Smooth muscle cell (in vitro differentiated cells): ENCODE measurements at regions not wholly inside any gene's neighbourhood (a gene's known extent, or its start where the extent isn't known, plus 50 kb on each side); places are given as distances from the start of the nearest gene placed in this dataset.

Experiments used
- DNase-seq: peaks from one replicate; lab custom pipeline; 2025; ENCODE audit not compliant: unreplicated experiment; lab: John Stamatoyannopoulos, UW
- H2AFZ ChIP-seq: fragments of 200-600 bp; sonication (generic); 2 replicates; pipeline ENCODE4 v1.6.0; 2016; ENCODE audit warnings: antibody characterized with exemption, low read depth, mild to moderate bottlenecking
- H3F3A ChIP-seq: fragments of 200-600 bp; sonication (generic); 2 replicates; pipeline ENCODE4 v1.6.0; 2017; ENCODE audit warnings: antibody characterized with exemption, low read depth
- H3K27ac ChIP-seq: fragments of 200-600 bp; sonication (generic); 2 replicates; pipeline ENCODE4 v1.5.1; 2016; ENCODE audit warnings: low read depth, mild to moderate bottlenecking
- H3K27me3 ChIP-seq: fragments of 200-600 bp; sonication (generic); 2 replicates; pipeline ENCODE4 v1.6.1; 2016; ENCODE audit warnings: low read depth, mild to moderate bottlenecking
- H3K36me3 ChIP-seq: fragments of 200-600 bp; sonication (generic); 2 replicates; pipeline ENCODE4 v1.5.1; 2016; ENCODE audit warnings: low read depth
- H3K4me1 ChIP-seq: fragments of 200-600 bp; sonication (generic); 2 replicates; pipeline ENCODE4 v1.5.1; 2016; ENCODE audit warnings: low read depth
- H3K4me2 ChIP-seq: fragments of 200-600 bp; sonication (generic); 2 replicates; pipeline ENCODE4 v1.6.0; 2016; ENCODE audit warnings: mild to moderate bottlenecking
- H3K4me3 ChIP-seq: fragments of 200-600 bp; sonication (generic); 2 replicates; pipeline ENCODE4 v1.5.1; 2016; ENCODE audit warnings: mild to moderate bottlenecking
- H3K79me2 ChIP-seq: fragments of 200-600 bp; sonication (generic); 2 replicates; pipeline ENCODE4 v1.6.0; 2016; ENCODE audit warnings: low read depth, mild to moderate bottlenecking
- H3K9ac ChIP-seq: fragments of 200-600 bp; sonication (generic); 2 replicates; pipeline ENCODE4 v1.6.0; 2016; ENCODE audit warnings: low read depth
- H3K9me3 ChIP-seq: fragments of 200-600 bp; sonication (generic); replicated peaks from 2 replicates; pipeline ENCODE4 v1.5.1; 2016; ENCODE audit warnings: low read depth
- H4K20me1 ChIP-seq: fragments of 200-600 bp; sonication (generic); 2 replicates; pipeline ENCODE4 v1.6.0; 2016; ENCODE audit warnings: low read depth
- WGBS: methylation state at CpG from one replicate; pipeline ENCODE4 v1.1.7; 2016; ENCODE audit warnings: low lambda C conversion rate; 5-methylcytosine and 5-hydroxymethylcytosine counted together
- TF ChIP-seq, protein P1 (sequence below): fragments of 200-600 bp; sonication (generic); IDR thresholded peaks from 2 replicates; pipeline ENCODE4 v1.5.1; 2017; ENCODE audit warnings: borderline replicate concordance, mild to moderate bottlenecking, antibody characterized with exemption; ENCODE audit not compliant: insufficient read depth, poor library complexity, severe bottlenecking

DNA sequence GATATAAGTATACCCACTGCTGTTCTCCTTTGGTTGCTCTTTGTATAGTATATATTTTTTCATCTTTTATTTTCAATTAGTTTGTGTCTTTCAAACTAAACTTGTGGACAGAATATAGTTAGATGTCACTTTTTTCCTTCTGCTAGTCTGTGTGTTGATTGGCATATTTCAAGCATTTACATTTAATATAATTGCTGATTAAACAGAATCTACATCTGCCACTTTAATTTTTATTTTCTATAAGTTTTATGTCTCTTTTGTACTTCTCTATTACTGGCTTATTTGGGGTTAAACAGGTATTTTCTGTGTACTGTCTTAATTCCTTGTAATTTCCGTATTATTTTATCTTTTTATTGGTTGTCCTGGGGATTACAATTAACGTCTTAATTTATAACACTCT lies 74.4 kb upstream of the CHODL start:
- whole genome bisulfite sequencing = 94% methylated on average over 2 of the region's 2 CpGs

DNA sequence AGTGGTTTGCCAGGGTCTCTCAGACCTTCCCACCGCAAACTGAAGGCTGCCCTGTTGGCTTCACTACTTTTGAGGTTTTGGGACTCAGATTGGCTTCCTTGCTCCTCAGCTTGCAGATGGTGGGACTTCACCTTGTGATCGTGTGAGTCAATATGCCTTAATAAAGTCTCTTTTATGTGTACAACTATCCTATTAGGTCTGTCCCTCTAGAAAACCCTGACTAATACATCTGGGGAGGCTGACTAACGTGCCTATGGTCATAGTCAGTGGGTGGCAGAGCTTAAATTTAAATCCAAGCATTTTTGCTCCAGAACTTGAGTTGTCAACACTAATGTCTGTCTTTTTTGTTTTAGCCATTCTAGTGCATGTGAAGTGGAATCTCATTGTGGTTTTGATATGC lies 76.5 kb upstream of the CHODL start:
- no peaks in the 10 kb centered on the region for H3K79me2 ChIP-seq
- H3K4me2 ChIP-seq = no peak overlapping the region
- 66% methylated on average over 3 of the region's 3 CpGs for WGBS
- no peaks in the 10 kb centered on the region for H3K9me3 ChIP-seq
- no peak overlapping the region for H3K4me3 ChIP-seq
- H3K27me3 ChIP-seq = no peaks in the 10 kb centered on the region
- H3F3A ChIP-seq = no peaks in the 10 kb centered on the region
- TF ChIP-seq, protein P1, sequence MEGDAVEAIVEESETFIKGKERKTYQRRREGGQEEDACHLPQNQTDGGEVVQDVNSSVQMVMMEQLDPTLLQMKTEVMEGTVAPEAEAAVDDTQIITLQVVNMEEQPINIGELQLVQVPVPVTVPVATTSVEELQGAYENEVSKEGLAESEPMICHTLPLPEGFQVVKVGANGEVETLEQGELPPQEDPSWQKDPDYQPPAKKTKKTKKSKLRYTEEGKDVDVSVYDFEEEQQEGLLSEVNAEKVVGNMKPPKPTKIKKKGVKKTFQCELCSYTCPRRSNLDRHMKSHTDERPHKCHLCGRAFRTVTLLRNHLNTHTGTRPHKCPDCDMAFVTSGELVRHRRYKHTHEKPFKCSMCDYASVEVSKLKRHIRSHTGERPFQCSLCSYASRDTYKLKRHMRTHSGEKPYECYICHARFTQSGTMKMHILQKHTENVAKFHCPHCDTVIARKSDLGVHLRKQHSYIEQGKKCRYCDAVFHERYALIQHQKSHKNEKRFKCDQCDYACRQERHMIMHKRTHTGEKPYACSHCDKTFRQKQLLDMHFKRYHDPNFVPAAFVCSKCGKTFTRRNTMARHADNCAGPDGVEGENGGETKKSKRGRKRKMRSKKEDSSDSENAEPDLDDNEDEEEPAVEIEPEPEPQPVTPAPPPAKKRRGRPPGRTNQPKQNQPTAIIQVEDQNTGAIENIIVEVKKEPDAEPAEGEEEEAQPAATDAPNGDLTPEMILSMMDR = no peak
- no peaks in the 10 kb centered on the region for H3K36me3 ChIP-seq
- H3K27ac ChIP-seq = no peak overlapping the region
- H3K9ac ChIP-seq = no peak overlapping the region
- no peaks in the 10 kb centered on the region for H4K20me1 ChIP-seq
- no peaks in the 10 kb centered on the region for H3K4me1 ChIP-seq
- H2AFZ ChIP-seq = no peak overlapping the region
- DNase-seq = no peak

More for the DNA sequence above, 74.4 kb upstream of the CHODL start:
- Histone ChIP-seq H3K4me2 (no peak overlapping the region), H3K9me3 (no peaks in the 10 kb centered on the region), H3K4me1 (no peaks in the 10 kb centered on the region), H2AFZ (no peak overlapping the region), H3K4me3 (no peak overlapping the region), H3K27ac (no peak overlapping the region), H4K20me1 (no peaks in the 10 kb centered on the region), H3F3A (no peaks in the 10 kb centered on the region), H3K27me3 (no peaks in the 10 kb centered on the region), H3K9ac (no peak overlapping the region), H3K36me3 (no peaks in the 10 kb centered on the region), H3K79me2 (no peaks in the 10 kb centered on the region)
- TF ChIP-seq, protein P1 = no peak
- no peak for DNase-seq

DNA sequence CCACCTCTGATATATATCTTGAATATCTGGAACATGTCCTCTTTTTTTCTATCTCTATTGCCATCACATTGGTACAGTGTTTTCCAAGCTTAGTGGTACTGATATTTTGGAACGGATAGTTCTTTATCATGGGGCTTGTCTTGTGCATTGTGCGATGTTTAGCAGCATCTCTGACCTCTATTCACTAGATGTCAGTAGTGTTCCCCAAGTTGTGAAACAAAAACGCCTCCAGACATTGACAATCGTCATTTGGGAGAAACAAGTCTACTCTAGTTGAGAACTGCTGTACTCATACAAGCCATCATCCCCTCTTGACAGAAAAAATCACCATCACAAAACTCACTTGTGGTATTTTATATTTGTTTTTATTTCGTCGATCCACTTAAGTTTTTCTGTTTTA lies 79.7 kb upstream of the CHODL start:
- H2AFZ ChIP-seq = no peak overlapping the region
- H3K27ac ChIP-seq = no peak overlapping the region
- H3K9ac ChIP-seq = no peak overlapping the region
- no peak for DNase-seq
- 83% methylated on average over 6 of the region's 6 CpGs for WGBS
- TF ChIP-seq, protein P1 = no peak
- H4K20me1 ChIP-seq = no peaks in the 10 kb centered on the region
- no peaks in the 10 kb centered on the region for H3K4me1 ChIP-seq
- H3F3A ChIP-seq = no peaks in the 10 kb centered on the region
- no peaks in the 10 kb centered on the region for H3K27me3 ChIP-seq
- H3K4me2 ChIP-seq = no peak overlapping the region
- H3K4me3 ChIP-seq = no peak overlapping the region
- no peaks in the 10 kb centered on the region for H3K36me3 ChIP-seq
- H3K79me2 ChIP-seq = no peaks in the 10 kb centered on the region
- H3K9me3 ChIP-seq = no peaks in the 10 kb centered on the region

DNA sequence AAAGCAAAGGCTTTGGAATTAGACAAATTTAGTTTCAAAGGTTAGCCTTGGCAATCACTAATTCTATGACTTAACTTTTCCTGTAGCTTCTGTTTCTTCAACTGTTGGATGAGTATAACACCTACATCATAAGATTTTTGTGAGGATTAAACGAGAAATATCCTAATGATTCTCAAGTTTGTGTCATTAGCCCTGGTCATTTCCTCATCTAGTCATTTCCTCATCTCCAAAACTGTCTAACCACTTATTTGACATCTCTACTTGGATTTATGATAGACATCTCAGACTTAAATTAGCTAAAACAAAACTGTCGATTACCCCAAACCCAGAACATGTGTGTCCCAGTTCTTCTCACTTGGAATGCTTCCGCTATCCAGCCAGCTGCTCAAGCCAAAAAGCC lies 80.2 kb upstream of the CHODL start:
- no peak for DNase-seq
- no peaks in the 10 kb centered on the region for H3K4me1 ChIP-seq
- TF ChIP-seq, protein P1 = no peak
- H3K79me2 ChIP-seq = no peaks in the 10 kb centered on the region
- no peaks in the 10 kb centered on the region for H3K9me3 ChIP-seq
- no peak overlapping the region for H3K4me2 ChIP-seq
- H3F3A ChIP-seq = no peaks in the 10 kb centered on the region
- H3K27ac ChIP-seq = no peak overlapping the region
- no peak overlapping the region for H2AFZ ChIP-seq
- WGBS = 82% methylated on average over 3 of the region's 3 CpGs
- no peaks in the 10 kb centered on the region for H3K27me3 ChIP-seq
- no peaks in the 10 kb centered on the region for H3K36me3 ChIP-seq
- H4K20me1 ChIP-seq = no peaks in the 10 kb centered on the region
- no peak overlapping the region for H3K4me3 ChIP-seq
- no peak overlapping the region for H3K9ac ChIP-seq
